GM19328 (cell line): ENCODE measurements at regions not wholly inside any gene's neighbourhood (a gene's known extent, or its start where the extent isn't known, plus 50 kb on each side); places are given as distances from the start of the nearest gene placed in this dataset.

Experiments used
- ATAC-seq: cut with Tn5 transposase; IDR thresholded peaks from one replicate; pipeline ENCODE4 v1.9.1; 2021; ENCODE audit warnings: mild to moderate bottlenecking, moderate library complexity; ENCODE audit not compliant: unreplicated experiment

DNA sequence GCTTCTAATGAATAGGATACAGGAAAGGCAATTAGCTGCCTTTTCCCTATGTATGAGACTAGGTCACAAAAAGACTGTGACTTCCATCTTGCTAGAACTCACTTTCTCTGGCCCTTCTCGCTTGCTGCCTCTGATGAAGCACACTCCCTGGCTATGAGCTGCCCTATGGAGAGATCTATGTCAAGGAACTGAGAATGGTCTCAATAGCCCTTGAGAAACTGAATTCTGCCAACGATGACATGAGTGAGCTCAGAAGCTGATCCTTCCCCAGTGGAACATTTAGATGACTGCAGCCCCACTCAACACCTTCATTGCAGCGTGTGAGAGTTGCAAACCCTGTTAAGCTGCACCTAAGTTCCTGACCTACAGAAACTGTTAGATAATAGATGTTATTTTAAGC is 309.8 kb downstream of the COG6 start:
- no peak for ATAC-seq

DNA sequence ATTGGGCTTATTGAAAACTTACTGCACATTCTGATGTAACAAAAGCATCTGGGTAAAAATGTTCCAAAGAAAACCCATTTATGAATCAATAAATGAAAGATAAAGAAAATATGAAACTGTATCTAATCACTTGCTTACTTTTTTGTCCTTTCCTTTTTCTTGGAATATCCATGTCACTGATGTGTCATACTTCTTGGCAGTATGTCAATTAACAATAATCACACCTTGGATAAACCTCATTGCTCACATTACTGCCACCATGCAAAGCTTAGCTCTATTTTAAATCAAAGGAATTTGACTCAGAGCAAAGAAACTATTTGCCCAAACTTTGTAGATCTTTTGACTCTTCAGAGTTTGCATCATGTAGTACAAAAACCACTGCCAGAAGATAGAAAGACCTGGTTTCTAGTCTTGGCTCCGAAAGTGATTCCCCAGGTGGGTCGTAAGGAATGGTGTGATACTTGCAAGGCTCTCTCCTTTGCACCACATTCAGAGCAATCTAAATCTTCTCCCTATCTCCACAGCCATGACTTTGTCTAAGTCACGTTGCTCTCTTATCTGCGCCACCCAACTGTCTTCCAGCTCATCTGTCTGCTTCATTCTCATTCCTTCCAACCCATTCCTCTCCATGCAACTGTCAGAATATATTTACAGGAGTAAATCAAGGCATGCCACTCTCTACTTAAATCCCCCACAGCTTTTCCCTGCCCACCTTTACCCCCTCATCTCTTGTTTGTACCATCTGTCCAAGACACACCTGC is 311.9 kb downstream of the COG6 start:
- ATAC-seq, result no peak

DNA sequence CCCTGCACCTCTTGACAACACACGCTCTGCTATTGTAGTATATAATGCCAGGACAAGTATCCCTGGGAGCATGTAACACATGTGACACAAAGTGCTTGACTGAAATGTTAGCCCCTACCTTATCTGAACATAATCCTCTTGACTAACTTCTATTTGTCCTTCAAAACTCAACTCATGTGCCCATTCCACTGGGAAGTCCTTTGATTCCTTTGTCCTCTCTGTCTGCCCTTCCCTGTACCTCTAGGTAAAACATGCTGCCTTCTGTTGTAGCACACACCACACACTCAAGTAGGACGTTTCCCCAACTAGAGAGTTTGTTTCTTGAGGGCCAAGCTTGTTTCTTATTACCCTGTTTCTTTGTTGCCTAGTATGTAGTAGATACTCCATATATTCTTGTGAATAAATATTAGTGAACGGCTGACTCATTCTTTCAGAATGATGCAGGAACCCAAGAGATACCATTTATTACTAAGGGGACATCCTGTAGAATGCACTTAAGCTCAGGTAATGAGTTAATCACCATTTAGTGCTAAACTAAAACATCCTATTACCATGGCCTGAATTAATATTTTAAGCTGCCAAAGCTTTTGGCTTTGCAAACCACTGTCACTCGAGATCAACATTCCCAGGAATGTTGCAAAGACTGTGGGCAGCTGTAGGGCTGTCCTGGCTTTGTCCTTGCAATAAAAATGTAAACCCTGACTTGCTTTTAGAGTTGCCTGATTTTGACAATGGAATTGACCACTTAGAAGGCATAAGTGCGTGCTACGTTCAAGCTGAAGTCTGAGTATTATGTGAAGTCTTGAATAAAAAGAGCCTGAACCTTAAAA is 313.4 kb downstream of the COG6 start:
- no peak for ATAC-seq

DNA sequence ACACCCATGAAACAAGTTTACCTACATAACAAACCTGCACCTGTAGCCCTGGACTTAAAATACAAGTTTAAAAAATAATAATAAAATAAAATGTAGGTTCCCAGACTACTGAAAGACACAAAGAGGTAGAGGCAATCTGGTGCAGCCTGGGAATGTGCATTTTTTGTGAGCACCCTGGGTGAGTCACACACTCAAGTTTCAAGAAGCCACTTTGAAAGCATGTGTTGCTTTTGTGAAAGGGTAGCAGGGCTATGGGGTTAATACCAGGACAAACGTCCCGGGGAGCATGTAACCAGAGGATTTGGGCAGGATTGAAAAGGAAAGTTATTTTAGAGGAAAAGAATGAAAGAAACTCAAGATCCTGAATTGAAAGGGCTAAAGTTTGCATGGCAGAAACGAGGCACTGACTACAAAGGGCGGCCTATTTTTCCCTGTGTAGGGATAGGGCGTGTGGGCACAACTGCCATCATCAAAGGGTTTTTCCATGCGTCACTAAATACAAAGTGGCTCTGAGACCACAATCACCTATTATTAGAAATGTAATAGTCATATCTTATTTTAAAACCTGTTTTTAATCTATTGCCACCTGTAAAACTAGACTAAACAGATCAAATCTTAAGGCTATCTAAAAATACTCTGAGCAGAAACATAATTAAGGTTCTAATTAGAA is 314.9 kb downstream of the COG6 start:
- ATAC-seq, result no peak

GRCh38 chr13:39971526-39971925 is 316.1 kb downstream of the COG6 start:
- ATAC-seq, result no peak

DNA sequence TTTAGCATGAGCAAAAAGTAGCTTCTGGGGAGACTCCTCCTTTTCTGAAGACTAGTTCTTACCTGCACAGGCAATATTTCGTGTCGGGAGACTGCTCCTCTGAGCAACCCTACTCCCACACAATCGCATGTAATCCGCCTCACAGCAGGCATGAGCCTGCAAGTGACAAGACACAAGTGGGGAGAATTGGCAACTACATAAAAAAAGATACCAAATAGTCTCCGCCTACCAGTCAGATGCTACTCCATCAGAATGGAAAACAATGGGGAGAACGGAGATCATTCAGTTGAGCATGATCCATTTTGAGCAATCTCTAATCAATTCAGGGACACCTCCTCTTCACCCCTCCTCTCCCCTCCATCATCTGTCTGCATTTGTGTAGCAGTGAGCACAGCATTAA is 321.0 kb downstream of the COG6 start:
- ATAC-seq, result no peak

DNA sequence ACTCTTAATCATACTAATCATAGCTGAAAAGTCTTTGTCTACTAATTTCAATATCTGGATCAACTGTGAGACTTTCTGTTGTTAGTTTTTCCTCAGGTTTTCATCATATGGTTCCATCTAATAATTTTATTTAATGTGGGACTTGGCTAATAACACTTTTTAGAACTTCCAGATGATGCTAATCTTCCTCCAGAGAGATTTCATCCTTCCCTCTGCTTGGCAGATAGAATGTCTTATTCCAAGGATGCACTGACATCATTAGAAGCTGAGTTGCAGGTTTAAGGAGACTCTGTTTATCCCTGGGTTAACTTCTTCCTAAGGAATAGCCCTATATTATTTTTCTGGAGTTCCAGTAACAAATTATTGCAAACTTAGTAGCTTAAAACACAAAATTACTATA is 325.6 kb downstream of the COG6 start:
- no peak for ATAC-seq

DNA sequence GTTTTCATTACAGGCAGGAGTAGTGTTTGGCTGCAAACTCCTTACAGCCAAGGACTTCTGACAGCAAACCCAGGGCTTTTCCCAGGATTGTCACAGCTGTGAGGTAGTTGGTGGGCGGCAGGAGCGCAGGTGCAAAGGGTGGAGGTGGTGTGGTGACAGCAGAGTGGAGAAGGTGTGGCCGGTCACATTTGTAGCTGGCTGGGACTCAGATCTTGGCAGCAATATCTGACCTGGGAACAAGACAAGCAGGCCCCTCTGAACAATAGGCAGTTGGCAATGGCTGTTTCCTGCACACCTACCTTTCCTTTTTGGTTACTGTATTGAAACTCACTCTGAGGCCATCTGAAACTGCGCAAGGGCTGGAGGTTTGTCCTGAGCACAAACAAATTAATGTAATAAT is 327.3 kb downstream of the COG6 start:
- ATAC-seq, result no peak

GRCh38 chr13:39985071-39985470 is 329.6 kb downstream of the COG6 start:
- no peak for ATAC-seq

GRCh38 chr13:39988351-39988750 is 332.9 kb downstream of the COG6 start:
- no peak for ATAC-seq

DNA sequence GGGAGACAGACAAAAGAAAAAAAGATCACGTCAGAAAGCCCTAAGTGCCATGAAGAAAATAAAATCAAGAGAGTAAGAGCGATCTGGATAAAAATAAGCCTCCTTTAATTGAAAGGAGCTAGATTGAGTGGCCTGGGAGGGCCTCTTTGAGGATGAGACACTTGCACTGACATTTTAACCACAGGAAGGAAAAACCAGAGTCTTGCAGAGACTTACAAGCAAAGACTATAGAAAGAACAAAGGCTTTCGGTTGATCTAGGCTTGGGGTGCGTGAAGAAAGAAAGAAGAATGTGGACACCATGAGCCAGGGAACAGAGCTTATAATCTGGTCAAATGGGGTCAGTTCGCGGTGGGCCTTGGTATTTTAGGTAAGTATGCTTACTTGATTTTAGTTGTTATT is 342.7 kb downstream of the COG6 start:
- ATAC-seq, result no peak

DNA sequence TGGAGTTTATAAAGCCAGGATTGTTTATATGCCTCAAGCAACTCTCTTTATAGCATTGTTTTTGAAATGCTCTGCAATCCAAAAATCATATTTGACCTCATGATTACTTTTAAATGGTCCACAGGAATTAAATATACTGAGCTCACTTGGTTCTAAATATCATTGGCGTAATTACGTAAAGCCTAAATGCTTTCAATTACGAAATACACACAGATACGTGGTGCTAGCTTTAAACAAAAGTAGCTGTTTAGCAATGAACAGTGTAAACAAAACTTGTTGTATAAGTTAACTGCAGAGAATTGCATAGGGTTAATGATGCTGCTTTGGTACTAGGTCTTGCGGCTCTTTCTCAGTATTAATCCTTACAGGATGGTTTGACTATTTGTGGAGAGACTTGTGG is 346.6 kb downstream of the COG6 start:
- ATAC-seq, result no peak

DNA sequence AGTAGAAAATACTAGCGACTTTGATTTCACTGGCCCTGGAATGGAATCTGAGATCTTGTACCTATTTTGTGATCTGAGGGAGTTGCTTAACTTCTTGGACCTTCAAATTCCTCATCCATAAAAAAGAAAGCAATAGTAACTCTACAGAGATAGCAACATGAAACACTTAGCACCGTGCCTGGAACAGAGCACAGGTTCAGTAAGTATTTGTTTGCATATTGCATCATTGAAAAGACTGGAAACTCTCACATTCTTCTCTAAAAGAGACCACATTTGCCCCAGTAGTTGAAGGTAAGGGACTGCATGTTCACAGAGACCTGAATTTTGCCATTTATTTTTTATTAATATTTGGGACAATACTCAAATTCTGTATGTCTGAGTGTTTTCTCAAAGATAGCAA is 358.1 kb downstream of the COG6 start:
- ATAC-seq, result no peak

DNA sequence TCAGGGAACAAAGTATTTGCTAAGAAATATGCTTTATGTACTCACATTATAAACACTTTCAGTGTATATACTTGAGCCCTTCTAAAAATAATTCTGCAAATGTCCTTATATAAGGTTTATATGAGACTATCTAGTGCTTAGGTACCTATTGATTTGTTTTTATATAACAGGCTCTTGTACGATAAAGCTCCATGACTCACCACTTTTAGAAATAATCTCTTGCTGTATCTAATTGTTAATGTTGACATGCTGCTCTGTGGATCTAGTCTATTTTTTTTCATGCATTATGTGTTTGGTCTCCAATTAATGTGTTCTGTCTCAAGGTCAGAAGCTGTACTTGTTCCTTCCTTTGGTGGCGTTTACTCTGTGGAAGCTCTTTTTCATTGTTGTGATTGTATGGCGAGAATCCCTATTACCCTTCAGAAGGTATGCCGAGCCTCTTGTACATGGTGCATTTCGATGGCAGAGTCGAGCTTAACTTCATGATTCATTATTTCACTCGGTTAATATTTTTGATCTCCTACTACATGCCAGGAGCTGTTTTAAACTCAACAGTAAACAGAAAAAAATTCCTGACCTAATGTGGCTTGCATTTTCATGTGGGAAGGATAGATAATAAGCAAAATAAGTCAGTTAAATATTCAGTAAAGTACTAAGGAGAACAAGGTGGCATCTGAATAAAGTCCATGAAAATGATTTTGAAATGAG is 361.6 kb downstream of the COG6 start:
- no peak for ATAC-seq

GRCh38 chr13:40017662-40018262 is 362.3 kb downstream of the COG6 start:
- no peak for ATAC-seq

- no peak for ATAC-seq
Measured at GRCh38 chr13:40023595-40024203, 368.2 kb downstream of the COG6 start.

DNA sequence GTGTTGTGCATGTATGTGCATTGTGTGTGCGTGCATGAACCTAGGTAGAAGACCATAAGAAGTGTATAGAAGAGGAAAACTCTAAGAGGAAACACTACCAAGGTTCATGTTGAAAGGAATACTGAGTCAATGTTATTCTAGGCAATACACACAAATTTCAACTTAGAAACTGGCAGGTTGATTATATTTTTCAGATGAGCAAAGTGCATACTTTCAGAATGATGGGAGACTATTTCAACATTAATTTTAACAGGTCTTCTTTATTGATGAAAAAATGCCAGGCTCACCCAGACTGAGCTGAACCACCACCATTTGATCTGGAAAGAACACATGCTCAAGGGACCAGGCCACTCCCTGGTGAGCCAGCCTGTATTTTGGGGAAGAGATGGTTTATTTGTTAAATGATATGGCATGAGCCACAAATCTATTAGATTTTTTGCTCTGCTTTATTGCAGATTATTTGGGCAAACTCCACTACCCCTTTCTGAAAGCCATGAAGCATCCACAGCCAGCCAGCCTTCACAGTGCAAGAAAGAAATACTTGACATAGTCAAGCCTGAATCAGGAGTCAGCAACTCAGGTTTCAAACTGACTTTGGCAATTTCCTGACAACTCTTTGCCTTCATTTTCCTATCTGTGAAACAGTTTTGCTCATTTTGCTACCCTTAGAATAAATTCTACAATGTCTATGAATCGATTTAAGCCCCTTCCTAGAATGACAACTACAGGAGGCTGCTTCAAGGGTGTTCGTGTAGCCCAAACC is 368.9 kb downstream of the COG6 start:
- ATAC-seq, result no peak

GRCh38 chr13:40024967-40025714 is 369.7 kb downstream of the COG6 start:
- no peak for ATAC-seq

- ATAC-seq, result peak; percentile 94
Measured at GRCh38 chr13:40026174-40026585, 370.7 kb downstream of the COG6 start.
